Glomerular visceral epithelial cell (primary cell): ENCODE measurements at regions not wholly inside any gene's neighbourhood (a gene's known extent, or its start where the extent isn't known, plus 50 kb on each side); places are given as distances from the start of the nearest gene placed in this dataset.

Source experiments
- DNase-seq: peaks from one replicate; pipeline ENCODE4 v3.0.0-alpha.2; 2016; ENCODE audit errors: extremely low spot score

GRCh38 chr3:187822402-187822801 is 77.1 kb upstream of the BCL6 start:
- no peak for DNase-seq

- no peak for DNase-seq
Measured at GRCh38 chr3:187823746-187824145, 78.5 kb upstream of the BCL6 start.

GRCh38 chr3:187827723-187828122 is 82.5 kb upstream of the BCL6 start:
- no peak for DNase-seq

GRCh38 chr3:187828579-187829452 is 83.5 kb upstream of the BCL6 start:
- DNase-seq, result no peak

GRCh38 chr3:187830181-187830580 is 84.9 kb upstream of the BCL6 start:
- no peak for DNase-seq

- DNase-seq, result no peak
Measured at GRCh38 chr3:187831125-187832051, 86.1 kb upstream of the BCL6 start.

- DNase-seq, result no peak
Measured at GRCh38 chr3:187832202-187832601, 86.9 kb upstream of the BCL6 start.

GRCh38 chr3:187833375-187833774 is 88.1 kb upstream of the BCL6 start:
- DNase-seq, result no peak

GRCh38 chr3:187833799-187834578 is 88.7 kb upstream of the BCL6 start:
- DNase-seq, result no peak

- no peak for DNase-seq
Measured at GRCh38 chr3:187836823-187837770, 91.8 kb upstream of the BCL6 start.

- DNase-seq, result no peak
Measured at GRCh38 chr3:187838016-187838540, 92.8 kb upstream of the BCL6 start.

GRCh38 chr3:187839422-187839821 is 94.2 kb upstream of the BCL6 start:
- no peak for DNase-seq

- DNase-seq, result no peak
Measured at GRCh38 chr3:187840856-187841255, 95.6 kb upstream of the BCL6 start.

- peak; percentile 70 for DNase-seq
Measured at GRCh38 chr3:187841560-187841959, 96.3 kb upstream of the BCL6 start.

- no peak for DNase-seq
Measured at GRCh38 chr3:187843654-187844053, 98.4 kb upstream of the BCL6 start.

GRCh38 chr3:187844708-187845107 is 99.4 kb upstream of the BCL6 start:
- DNase-seq, result no peak

GRCh38 chr3:187845826-187846225 is 100.6 kb upstream of the BCL6 start:
- no peak for DNase-seq

- no peak for DNase-seq
Measured at GRCh38 chr3:187848401-187848800, 103.1 kb upstream of the BCL6 start.

- DNase-seq, result no peak
Measured at GRCh38 chr3:187849016-187849654, 103.9 kb upstream of the BCL6 start.
